ENCODE measurements at regions not wholly inside any gene's neighbourhood (a gene's known extent, or its start where the extent isn't known, plus 50 kb on each side); places are given as distances from the start of the nearest gene placed in this dataset.
A peak's percentile ranks its signal among the peaks of the same experiment; 100 is the strongest.

GRCh38 chr13:64817691-64818090 lies 2412.4 kb downstream of the PCDH9 start:
- Mint-ChIP-seq H3K4me1 (ENCODE audit: low read depth) (peaks cover 12% of the 10 kb centered on the region), H3K36me3 (ENCODE audit: low read depth) (no peaks in the 10 kb centered on the region), H3K9me3 (no peaks in the 10 kb centered on the region), H3K27ac (no peak overlapping the region; the same call in 1 of the 2 replicates), H3K27me3 (ENCODE audit: insufficient read depth) (no peaks in the 10 kb centered on the region), H3K4me3 (no peak overlapping the region)
- no peak for TF ChIP-seq CTCF (IDR thresholded peaks at IDR 0.05)
- DNase-seq = peak; percentile 31

- TF ChIP-seq CTCF (IDR thresholded peaks at IDR 0.05) = no peak
- no peaks in the 10 kb centered on the region for H3K27me3 Mint-ChIP-seq (ENCODE audit: insufficient read depth)
These were observed 2419.4 kb downstream of the PCDH9 start for GRCh38 chr13:64810750-64811149.

GRCh38 chr13:64808704-64809103 lies 2421.4 kb downstream of the PCDH9 start:
- H3K36me3 Mint-ChIP-seq (ENCODE audit: low read depth) = peaks cover 20% of the 10 kb centered on the region
- H3K9me3 Mint-ChIP-seq = peaks cover 19% of the 10 kb centered on the region

More at GRCh38 chr13:64810750-64811149, 2419.4 kb downstream of the PCDH9 start:
- H3K4me3 Mint-ChIP-seq = peak overlapping the region; percentile 20; the same call in 1 of the 2 replicates
- peak; percentile 5 for DNase-seq
- H3K27ac Mint-ChIP-seq = peak overlapping the region; percentile 48; the same call in 1 of the 2 replicates
- peaks cover 15% of the 10 kb centered on the region for H3K4me1 Mint-ChIP-seq (ENCODE audit: low read depth)
- H3K36me3 Mint-ChIP-seq (ENCODE audit: low read depth) = peaks cover 20% of the 10 kb centered on the region
- peaks cover 19% of the 10 kb centered on the region for H3K9me3 Mint-ChIP-seq

GRCh38 chr13:64801768-64802167 lies 2428.4 kb downstream of the PCDH9 start:
- Mint-ChIP-seq H3K36me3 (ENCODE audit: low read depth) (no peaks in the 10 kb centered on the region), H3K4me1 (ENCODE audit: low read depth) (no peaks in the 10 kb centered on the region), H3K27ac (no peak overlapping the region), H3K9me3 (no peaks in the 10 kb centered on the region), H3K4me3 (no peak overlapping the region), H3K27me3 (ENCODE audit: insufficient read depth) (no peaks in the 10 kb centered on the region)
- DNase-seq = no peak
- TF ChIP-seq CTCF (IDR thresholded peaks at IDR 0.05) = no peak

More at GRCh38 chr13:64808704-64809103, 2421.4 kb downstream of the PCDH9 start:
- Mint-ChIP-seq H3K4me1 (ENCODE audit: low read depth) (peaks cover 15% of the 10 kb centered on the region), H3K4me3 (no peak overlapping the region), H3K27me3 (ENCODE audit: insufficient read depth) (no peaks in the 10 kb centered on the region), H3K27ac (no peak overlapping the region)
- no peak for TF ChIP-seq CTCF (IDR thresholded peaks at IDR 0.05)
- DNase-seq = no peak

- DNase-seq = no peak
- H3K36me3 Mint-ChIP-seq (ENCODE audit: low read depth) = no peaks in the 10 kb centered on the region
- TF ChIP-seq CTCF (IDR thresholded peaks at IDR 0.05) = no peak
- no peaks in the 10 kb centered on the region for H3K27me3 Mint-ChIP-seq (ENCODE audit: insufficient read depth)
- no peak overlapping the region for H3K4me3 Mint-ChIP-seq
- H3K4me1 Mint-ChIP-seq (ENCODE audit: low read depth) = no peaks in the 10 kb centered on the region
- H3K9me3 Mint-ChIP-seq = no peaks in the 10 kb centered on the region
- H3K27ac Mint-ChIP-seq = no peak overlapping the region
These were observed 2431.7 kb downstream of the PCDH9 start for GRCh38 chr13:64798422-64798821.

- no peak for DNase-seq
- H3K4me3 Mint-ChIP-seq = no peak overlapping the region
- TF ChIP-seq CTCF (IDR thresholded peaks at IDR 0.05) = no peak
- no peaks in the 10 kb centered on the region for H3K36me3 Mint-ChIP-seq (ENCODE audit: low read depth)
- H3K27ac Mint-ChIP-seq = no peak overlapping the region
- no peaks in the 10 kb centered on the region for H3K4me1 Mint-ChIP-seq (ENCODE audit: low read depth)
- H3K9me3 Mint-ChIP-seq = no peaks in the 10 kb centered on the region
- no peaks in the 10 kb centered on the region; the same call in 1 of the 2 replicates for H3K27me3 Mint-ChIP-seq (ENCODE audit: insufficient read depth)
These were observed 2436.5 kb downstream of the PCDH9 start for GRCh38 chr13:64793592-64793991.
